ENCODE measurements at regions not wholly inside any gene's neighbourhood (a gene's known extent, or its start where the extent isn't known, plus 50 kb on each side); places are given as distances from the start of the nearest gene placed in this dataset.

- TF ChIP-seq GLIS2 (tag by site-specific recombination; IDR thresholded peaks at IDR 0.05) (no peak), ZNF248 (tag by site-specific recombination; IDR thresholded peaks at IDR 0.05) (no peak), ZNF394 (tag by site-specific recombination; IDR thresholded peaks at IDR 0.05; ENCODE audit: borderline replicate concordance) (no peak), MZF1 (tag by site-specific recombination; IDR thresholded peaks at IDR 0.05; ENCODE audit: borderline replicate concordance) (no peak), GLI2 (tag by site-specific recombination; IDR thresholded peaks at IDR 0.05; ENCODE audit: borderline replicate concordance, low read depth) (no peak), ZFP3 (tag by site-specific recombination; IDR thresholded peaks at IDR 0.05; ENCODE audit: low read depth) (no peak), ZNF692 (tag by site-specific recombination; IDR thresholded peaks at IDR 0.05) (no peak), ZNF664 (tag by site-specific recombination; IDR thresholded peaks at IDR 0.05) (no peak), SETDB1 (IDR thresholded peaks at IDR 0.05; ENCODE audit: insufficient read length, low read length) (no peak), ZNF16 (tag by site-specific recombination; IDR thresholded peaks at IDR 0.05; ENCODE audit: low read depth) (no peak), ZNF513 (tag by site-specific recombination; IDR thresholded peaks at IDR 0.05) (no peak), ZNF768 (tag by site-specific recombination; IDR thresholded peaks at IDR 0.05) (no peak), ZNF26 (tag by site-specific recombination; IDR thresholded peaks at IDR 0.05) (no peak), KLF16 (tag by site-specific recombination; IDR thresholded peaks at IDR 0.05) (no peak), ZNF324 (tag by site-specific recombination; IDR thresholded peaks at IDR 0.05) (no peak), TCF7L2 (IDR thresholded peaks at IDR 0.05; ENCODE audit: borderline replicate concordance, low read depth, low read length) (no peak), ZNF639 (tag by site-specific recombination; IDR thresholded peaks at IDR 0.05) (no peak), ZNF624 (tag by site-specific recombination; IDR thresholded peaks at IDR 0.05) (no peak), YY2 (tag by site-specific recombination; IDR thresholded peaks at IDR 0.05) (no peak)
- POLR2A ChIA-PET = no interaction called here
These were observed 110.0 kb upstream of the HES1 start for GRCh38 chr3:194025951-194026350.

GRCh38 chr3:194028434-194029004 is 107.4 kb upstream of the HES1 start:
- no peaks in the 10 kb centered on the region for H3K9me3 ChIP-seq (ENCODE audit: control insufficient read depth, insufficient read depth, low read depth, low read length)
- no peak for TF ChIP-seq ZNF558 (tag by site-specific recombination; IDR thresholded peaks at IDR 0.05)
- TF ChIP-seq ZNF274 (IDR thresholded peaks at IDR 0.05; ENCODE audit: low read length) = no peak
- TF ChIP-seq ZNF274 (tag by site-specific recombination; IDR thresholded peaks at IDR 0.05; ENCODE audit: borderline replicate concordance) = no peak
- no peak for TF ChIP-seq ZBTB21 (tag by site-specific recombination; IDR thresholded peaks at IDR 0.05)
- ChIA-PET POLR2A (interaction anchor here (0.5 kb wide), 1 partner anchor 107 kb away, joined by 4 read pairs; the partner anchor contains the start of gene HES1), CTCF (interaction anchor here (0.6 kb wide), 1 partner anchor 12 kb away, joined by 3 read pairs; no protein-coding TSS in a partner anchor)
- H3K36me3 ChIP-seq (ENCODE audit: control insufficient read depth in 2 of 2, insufficient read depth in 1 of 2, low read length in 2 of 2) = no peaks in the 10 kb centered on the region
- no peak overlapping the region for H3K4me3 ChIP-seq (ENCODE audit: low read depth, low read length)
- H3K27ac ChIP-seq (ENCODE audit: extremely low read depth, low read depth, low read length) = no peak overlapping the region
- no peaks in the 10 kb centered on the region for H3K4me1 ChIP-seq (ENCODE audit: control insufficient read depth, insufficient read depth, low read length)

More at GRCh38 chr3:194025951-194026350, 110.0 kb upstream of the HES1 start:
- H3K27ac ChIP-seq (ENCODE audit: extremely low read depth, low read depth, low read length) = no peak overlapping the region
- H3K9me3 ChIP-seq (ENCODE audit: control insufficient read depth, insufficient read depth, low read depth, low read length) = no peaks in the 10 kb centered on the region
- CTCF ChIA-PET = interaction anchor here (0.6 kb wide), 1 partner anchor 1111 kb away, joined by 3 read pairs; no protein-coding TSS in a partner anchor
- no peaks in the 10 kb centered on the region for H3K36me3 ChIP-seq (ENCODE audit: control insufficient read depth in 2 of 2, insufficient read depth in 1 of 2, low read length in 2 of 2)
- H3K4me1 ChIP-seq (ENCODE audit: control insufficient read depth, insufficient read depth, low read length) = no peaks in the 10 kb centered on the region
- H3K4me3 ChIP-seq (ENCODE audit: low read depth, low read length) = no peak overlapping the region

Data from HEK293 (cell line).